Breast epithelium (tissue), 3 donors: ENCODE measurements at regions not wholly inside any gene's neighbourhood (a gene's known extent, or its start where the extent isn't known, plus 50 kb on each side); places are given as distances from the start of the nearest gene placed in this dataset.

Experiments used
- POLR2A ChIP-seq: fragments of 450-650 bp; IDR thresholded peaks from one replicate; pipeline ENCODE4 v1.6.1; 2016; ENCODE audit warnings: antibody characterized with exemption, mild to moderate bottlenecking, moderate library complexity
- TF ChIP-seq, protein P1 (sequence below), 3 donors: fragments of 450-650 bp; IDR thresholded peaks; one replicate each; pipeline ENCODE4 v1.5.1; 2016 to 2017; ENCODE audit warnings: antibody characterized with exemption in 3 of 3, mild to moderate bottlenecking in 3 of 3, moderate library complexity in 3 of 3

DNA sequence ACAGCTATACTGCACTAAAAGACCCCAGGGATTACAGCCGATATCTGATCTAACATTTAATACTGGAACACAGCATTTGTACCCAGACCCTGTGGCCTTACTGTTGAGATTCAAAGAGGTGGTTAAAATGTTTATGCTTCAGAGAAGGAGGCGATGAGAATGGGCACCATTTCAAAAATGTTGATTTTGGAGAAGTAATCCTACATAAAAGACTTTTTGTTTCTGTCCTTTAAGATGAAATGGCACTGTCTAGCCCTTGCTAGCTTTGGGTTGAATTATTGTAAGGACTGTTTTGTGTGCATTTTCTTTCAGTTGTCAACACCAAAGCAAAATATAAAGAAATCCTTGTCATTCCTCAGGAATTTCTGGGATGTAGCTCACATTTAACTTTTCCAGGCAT is 288.5 kb upstream of the ANKH start:
- TF ChIP-seq, protein P1, sequence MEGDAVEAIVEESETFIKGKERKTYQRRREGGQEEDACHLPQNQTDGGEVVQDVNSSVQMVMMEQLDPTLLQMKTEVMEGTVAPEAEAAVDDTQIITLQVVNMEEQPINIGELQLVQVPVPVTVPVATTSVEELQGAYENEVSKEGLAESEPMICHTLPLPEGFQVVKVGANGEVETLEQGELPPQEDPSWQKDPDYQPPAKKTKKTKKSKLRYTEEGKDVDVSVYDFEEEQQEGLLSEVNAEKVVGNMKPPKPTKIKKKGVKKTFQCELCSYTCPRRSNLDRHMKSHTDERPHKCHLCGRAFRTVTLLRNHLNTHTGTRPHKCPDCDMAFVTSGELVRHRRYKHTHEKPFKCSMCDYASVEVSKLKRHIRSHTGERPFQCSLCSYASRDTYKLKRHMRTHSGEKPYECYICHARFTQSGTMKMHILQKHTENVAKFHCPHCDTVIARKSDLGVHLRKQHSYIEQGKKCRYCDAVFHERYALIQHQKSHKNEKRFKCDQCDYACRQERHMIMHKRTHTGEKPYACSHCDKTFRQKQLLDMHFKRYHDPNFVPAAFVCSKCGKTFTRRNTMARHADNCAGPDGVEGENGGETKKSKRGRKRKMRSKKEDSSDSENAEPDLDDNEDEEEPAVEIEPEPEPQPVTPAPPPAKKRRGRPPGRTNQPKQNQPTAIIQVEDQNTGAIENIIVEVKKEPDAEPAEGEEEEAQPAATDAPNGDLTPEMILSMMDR (IDR thresholded peaks at IDR 0.05), result no peak
- TF ChIP-seq POLR2A, result no peak
